GM23338 (cell line): ENCODE measurements at regions not wholly inside any gene's neighbourhood (a gene's known extent, or its start where the extent isn't known, plus 50 kb on each side); places are given as distances from the start of the nearest gene placed in this dataset.

Experiments
- ATAC-seq: fragments of 200-7000 bp; cut with Tn5 transposase; 3 replicates; pipeline ENCODE4 v1.9.1; 2020
- DNase-seq: peaks from one replicate; pipeline ENCODE4 v3.0.0-alpha.2; 2015; ENCODE audit warnings: low spot score
- H2AFZ ChIP-seq: fragments of 200-600 bp; sonication (generic); 2 replicates; pipeline ENCODE4 v1.8.0; 2016; ENCODE audit warnings: antibody characterized with exemption, mild to moderate bottlenecking, moderate library complexity
- H3F3A ChIP-seq: fragments of 200-600 bp; sonication (generic); replicated peaks from 2 replicates; pipeline ENCODE4 v1.8.0; 2017; ENCODE audit warnings: antibody characterized with exemption, mixed run types, low read depth
- H3K27ac ChIP-seq: fragments of 200-600 bp; sonication (generic); 2 replicates; pipeline ENCODE4 v1.6.1; 2016; ENCODE audit warnings: low read depth
- H3K27me3 ChIP-seq: fragments of 200-600 bp; sonication (generic); 2 replicates; pipeline ENCODE4 v1.8.0; 2016; ENCODE audit warnings: mild to moderate bottlenecking, mixed run types, moderate library complexity; ENCODE audit not compliant: insufficient read depth
- H3K36me3 ChIP-seq: fragments of 200-600 bp; sonication (generic); 2 replicates; pipeline ENCODE4 v1.8.0; 2016; ENCODE audit warnings: mild to moderate bottlenecking; ENCODE audit not compliant: insufficient read depth
- H3K4me1 ChIP-seq: fragments of 200-600 bp; sonication (generic); 2 replicates; pipeline ENCODE4 v1.8.0; 2016; ENCODE audit warnings: mild to moderate bottlenecking, moderate library complexity; ENCODE audit not compliant: insufficient read depth
- H3K4me2 ChIP-seq: fragments of 200-600 bp; sonication (generic); 2 replicates; pipeline ENCODE4 v1.7.1; 2017; ENCODE audit warnings: mixed run types
- H3K4me3 ChIP-seq: fragments of 200-600 bp; sonication (generic); 2 replicates; pipeline ENCODE4 v1.6.1; 2016; ENCODE audit warnings: mixed run types
- H3K79me2 ChIP-seq: fragments of 200-600 bp; sonication (generic); replicated peaks from 2 replicates; pipeline ENCODE4 v1.8.0; 2017; ENCODE audit warnings: mild to moderate bottlenecking; ENCODE audit not compliant: insufficient read depth
- H3K9me2 ChIP-seq: fragments of 200-600 bp; sonication (generic); 2 replicates; pipeline ENCODE4 v1.8.0; 2017; ENCODE audit not compliant: insufficient read depth
- H4K20me1 ChIP-seq: fragments of 200-600 bp; sonication (generic); replicated peaks from 2 replicates; pipeline ENCODE4 v1.8.0; 2017; ENCODE audit warnings: mild to moderate bottlenecking; ENCODE audit not compliant: insufficient read depth
- H3K27ac Mint-ChIP-seq: 2 replicates; pipeline ENCODE4 v1.8.0; 2020; ENCODE audit warnings: inconsistent platforms, mild to moderate bottlenecking, moderate library complexity, mixed read lengths
- H3K27me3 Mint-ChIP-seq: 3 replicates; pipeline ENCODE4 v1.8.0; 2022; ENCODE audit warnings: low read depth, mild to moderate bottlenecking, moderate library complexity, mixed read lengths, inconsistent platforms; ENCODE audit not compliant: insufficient read depth, poor library complexity
- H3K36me3 Mint-ChIP-seq: 3 replicates; pipeline ENCODE4 v1.8.0; 2021; ENCODE audit warnings: low read depth, mild to moderate bottlenecking, inconsistent platforms, moderate library complexity, mixed read lengths
- H3K4me1 Mint-ChIP-seq: 3 replicates; pipeline ENCODE4 v1.8.0; 2020; ENCODE audit warnings: mild to moderate bottlenecking, inconsistent platforms, mixed read lengths
- H3K4me3 Mint-ChIP-seq: 3 replicates; pipeline ENCODE4 v1.8.0; 2021; ENCODE audit warnings: moderate library complexity, mild to moderate bottlenecking, inconsistent platforms, mixed read lengths
- H3K9me3 Mint-ChIP-seq: 3 replicates; pipeline ENCODE4 v1.8.0; 2020; ENCODE audit warnings: moderate library complexity, mild to moderate bottlenecking, inconsistent platforms, mixed read lengths
- CREB1 ChIP-seq: fragments of 250-450 bp; sonication (Bioruptor Pico); IDR thresholded peaks from 2 replicates; pipeline ENCODE4 v1.5.0; 2020; ENCODE audit warnings: low read depth, mild to moderate bottlenecking, moderate library complexity
- EZH2 ChIP-seq: fragments of 200-600 bp; sonication (generic); IDR thresholded peaks from one replicate; pipeline ENCODE4 v1.8.0; 2017; ENCODE audit warnings: antibody characterized with exemption, mild to moderate bottlenecking, low read depth; ENCODE audit not compliant: unreplicated experiment
- EZH2phosphoT487 ChIP-seq: fragments of 200-600 bp; sonication (generic); IDR thresholded peaks from one replicate; pipeline ENCODE4 v1.8.1; 2018; ENCODE audit warnings: antibody characterized with exemption; ENCODE audit not compliant: unreplicated experiment
- JUNB ChIP-seq: IDR thresholded peaks from one replicate; pipeline ENCODE4 v1.6.1; 2016; ENCODE audit warnings: antibody characterized with exemption; ENCODE audit not compliant: unreplicated experiment
- NANOG ChIP-seq: IDR thresholded peaks from 2 replicates; pipeline ENCODE4 v1.6.1; 2016; ENCODE audit warnings: antibody characterized with exemption, borderline replicate concordance
- POLR2AphosphoS5 ChIP-seq: IDR thresholded peaks from 2 replicates; pipeline ENCODE4 v1.6.1; 2016; ENCODE audit warnings: antibody characterized with exemption, low read depth
- ZNF114 ChIP-seq: fragments of 250-450 bp; sonication (Bioruptor Pico); IDR thresholded peaks from 2 replicates; pipeline ENCODE4 v1.5.0; 2020; ENCODE audit warnings: mild to moderate bottlenecking, moderate library complexity
- ZNF331 ChIP-seq: fragments of 250-450 bp; sonication (Bioruptor Pico); IDR thresholded peaks from 2 replicates; pipeline ENCODE4 v1.5.0; 2020; ENCODE audit warnings: low read depth, mild to moderate bottlenecking, moderate library complexity
- TF ChIP-seq, protein P1 (sequence below): fragments of 250-450 bp; sonication (Bioruptor Pico); IDR thresholded peaks from 2 replicates; pipeline ENCODE4 v1.5.0; 2020; ENCODE audit warnings: mild to moderate bottlenecking, moderate library complexity
- TF ChIP-seq, protein P2 (sequence below): IDR thresholded peaks from 2 replicates; pipeline ENCODE4 v1.6.1; 2016; ENCODE audit warnings: antibody characterized with exemption

DNA sequence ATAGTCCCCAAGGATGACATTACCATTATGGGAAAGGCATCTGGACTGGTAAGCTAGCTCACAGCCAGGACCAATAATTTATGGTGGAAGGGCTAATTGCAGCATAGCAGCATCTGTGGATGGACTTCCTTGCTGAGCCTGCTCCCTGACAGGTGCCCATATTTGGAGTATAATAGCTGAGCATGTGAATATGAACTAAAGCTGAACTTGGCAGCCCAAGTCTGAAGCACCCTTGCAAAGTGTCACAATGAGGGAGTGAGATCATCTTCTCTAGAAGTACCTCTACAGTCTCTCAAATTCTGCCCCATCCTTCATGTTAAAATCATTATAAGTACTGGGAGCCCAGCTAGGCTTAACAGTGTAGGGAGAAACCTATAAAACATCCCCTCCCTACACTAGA, 128.2 kb upstream of the INPP4B start (continued):
- TF ChIP-seq, protein P1, sequence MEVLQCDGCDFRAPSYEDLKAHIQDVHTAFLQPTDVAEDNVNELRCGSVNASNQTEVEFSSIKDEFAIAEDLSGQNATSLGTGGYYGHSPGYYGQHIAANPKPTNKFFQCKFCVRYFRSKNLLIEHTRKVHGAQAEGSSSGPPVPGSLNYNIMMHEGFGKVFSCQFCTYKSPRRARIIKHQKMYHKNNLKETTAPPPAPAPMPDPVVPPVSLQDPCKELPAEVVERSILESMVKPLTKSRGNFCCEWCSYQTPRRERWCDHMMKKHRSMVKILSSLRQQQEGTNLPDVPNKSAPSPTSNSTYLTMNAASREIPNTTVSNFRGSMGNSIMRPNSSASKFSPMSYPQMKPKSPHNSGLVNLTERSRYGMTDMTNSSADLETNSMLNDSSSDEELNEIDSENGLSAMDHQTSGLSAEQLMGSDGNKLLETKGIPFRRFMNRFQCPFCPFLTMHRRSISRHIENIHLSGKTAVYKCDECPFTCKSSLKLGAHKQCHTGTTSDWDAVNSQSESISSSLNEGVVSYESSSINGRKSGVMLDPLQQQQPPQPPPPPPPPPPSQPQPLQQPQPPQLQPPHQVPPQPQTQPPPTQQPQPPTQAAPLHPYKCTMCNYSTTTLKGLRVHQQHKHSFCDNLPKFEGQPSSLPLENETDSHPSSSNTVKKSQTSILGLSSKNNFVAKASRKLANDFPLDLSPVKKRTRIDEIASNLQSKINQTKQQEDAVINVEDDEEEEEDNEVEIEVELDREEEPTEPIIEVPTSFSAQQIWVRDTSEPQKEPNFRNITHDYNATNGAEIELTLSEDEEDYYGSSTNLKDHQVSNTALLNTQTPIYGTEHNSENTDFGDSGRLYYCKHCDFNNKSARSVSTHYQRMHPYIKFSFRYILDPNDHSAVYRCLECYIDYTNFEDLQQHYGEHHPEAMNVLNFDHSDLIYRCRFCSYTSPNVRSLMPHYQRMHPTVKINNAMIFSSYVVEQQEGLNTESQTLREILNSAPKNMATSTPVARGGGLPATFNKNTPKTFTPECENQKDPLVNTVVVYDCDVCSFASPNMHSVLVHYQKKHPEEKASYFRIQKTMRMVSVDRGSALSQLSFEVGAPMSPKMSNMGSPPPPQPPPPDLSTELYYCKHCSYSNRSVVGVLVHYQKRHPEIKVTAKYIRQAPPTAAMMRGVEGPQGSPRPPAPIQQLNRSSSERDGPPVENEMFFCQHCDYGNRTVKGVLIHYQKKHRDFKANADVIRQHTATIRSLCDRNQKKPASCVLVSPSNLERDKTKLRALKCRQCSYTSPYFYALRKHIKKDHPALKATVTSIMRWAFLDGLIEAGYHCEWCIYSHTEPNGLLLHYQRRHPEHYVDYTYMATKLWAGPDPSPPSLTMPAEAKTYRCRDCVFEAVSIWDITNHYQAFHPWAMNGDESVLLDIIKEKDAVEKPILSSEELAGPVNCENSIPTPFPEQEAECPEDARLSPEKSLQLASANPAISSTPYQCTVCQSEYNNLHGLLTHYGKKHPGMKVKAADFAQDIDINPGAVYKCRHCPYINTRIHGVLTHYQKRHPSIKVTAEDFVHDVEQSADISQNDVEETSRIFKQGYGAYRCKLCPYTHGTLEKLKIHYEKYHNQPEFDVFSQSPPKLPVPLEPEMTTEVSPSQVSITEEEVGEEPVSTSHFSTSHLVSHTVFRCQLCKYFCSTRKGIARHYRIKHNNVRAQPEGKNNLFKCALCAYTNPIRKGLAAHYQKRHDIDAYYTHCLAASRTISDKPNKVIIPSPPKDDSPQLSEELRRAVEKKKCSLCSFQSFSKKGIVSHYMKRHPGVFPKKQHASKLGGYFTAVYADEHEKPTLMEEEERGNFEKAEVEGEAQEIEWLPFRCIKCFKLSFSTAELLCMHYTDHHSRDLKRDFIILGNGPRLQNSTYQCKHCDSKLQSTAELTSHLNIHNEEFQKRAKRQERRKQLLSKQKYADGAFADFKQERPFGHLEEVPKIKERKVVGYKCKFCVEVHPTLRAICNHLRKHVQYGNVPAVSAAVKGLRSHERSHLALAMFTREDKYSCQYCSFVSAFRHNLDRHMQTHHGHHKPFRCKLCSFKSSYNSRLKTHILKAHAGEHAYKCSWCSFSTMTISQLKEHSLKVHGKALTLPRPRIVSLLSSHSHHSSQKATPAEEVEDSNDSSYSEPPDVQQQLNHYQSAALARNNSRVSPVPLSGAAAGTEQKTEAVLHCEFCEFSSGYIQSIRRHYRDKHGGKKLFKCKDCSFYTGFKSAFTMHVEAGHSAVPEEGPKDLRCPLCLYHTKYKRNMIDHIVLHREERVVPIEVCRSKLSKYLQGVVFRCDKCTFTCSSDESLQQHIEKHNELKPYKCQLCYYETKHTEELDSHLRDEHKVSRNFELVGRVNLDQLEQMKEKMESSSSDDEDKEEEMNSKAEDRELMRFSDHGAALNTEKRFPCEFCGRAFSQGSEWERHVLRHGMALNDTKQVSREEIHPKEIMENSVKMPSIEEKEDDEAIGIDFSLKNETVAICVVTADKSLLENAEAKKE (CRISPR knock-in tag) = no peak

DNA sequence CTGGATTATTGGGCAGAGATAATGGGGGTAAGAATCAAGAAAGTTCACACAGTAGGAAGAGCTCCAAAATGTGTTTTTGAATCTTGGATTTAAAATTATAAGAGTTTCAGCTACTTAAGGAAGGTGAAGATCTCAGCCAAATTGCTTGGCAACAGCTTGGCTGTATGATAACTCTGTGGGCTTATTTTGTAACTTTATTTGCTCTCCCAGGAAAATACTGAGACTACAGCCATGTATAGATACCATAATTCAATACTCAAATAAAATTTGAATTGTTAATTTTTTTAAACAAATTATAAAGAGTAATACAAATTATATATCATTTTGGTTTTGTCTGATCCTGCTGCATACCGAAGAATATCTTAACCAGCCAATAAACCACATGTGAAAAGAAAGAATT, 129.5 kb upstream of the INPP4B start:
- no peak overlapping the region for H3K27ac Mint-ChIP-seq
- ATAC-seq = no peak
- no peak for TF ChIP-seq ZNF114 (CRISPR knock-in tag)
- TF ChIP-seq, protein P1 (CRISPR knock-in tag) = no peak
- TF ChIP-seq, protein P2, sequence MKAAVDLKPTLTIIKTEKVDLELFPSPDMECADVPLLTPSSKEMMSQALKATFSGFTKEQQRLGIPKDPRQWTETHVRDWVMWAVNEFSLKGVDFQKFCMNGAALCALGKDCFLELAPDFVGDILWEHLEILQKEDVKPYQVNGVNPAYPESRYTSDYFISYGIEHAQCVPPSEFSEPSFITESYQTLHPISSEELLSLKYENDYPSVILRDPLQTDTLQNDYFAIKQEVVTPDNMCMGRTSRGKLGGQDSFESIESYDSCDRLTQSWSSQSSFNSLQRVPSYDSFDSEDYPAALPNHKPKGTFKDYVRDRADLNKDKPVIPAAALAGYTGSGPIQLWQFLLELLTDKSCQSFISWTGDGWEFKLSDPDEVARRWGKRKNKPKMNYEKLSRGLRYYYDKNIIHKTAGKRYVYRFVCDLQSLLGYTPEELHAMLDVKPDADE = no peak
- TF ChIP-seq EZH2 = no peak
- TF ChIP-seq EZH2phosphoT487 = no peak
- no peak for TF ChIP-seq CREB1 (CRISPR knock-in tag)
- TF ChIP-seq ZNF331 (CRISPR knock-in tag) = no peak
- TF ChIP-seq JUNB = no peak
- TF ChIP-seq NANOG = no peak
- TF ChIP-seq POLR2AphosphoS5 = no peak

More for the DNA sequence above, 129.5 kb upstream of the INPP4B start:
- no peaks in the 10 kb centered on the region for H3K79me2 ChIP-seq
- H3K4me2 ChIP-seq = no peak overlapping the region
- H3K27ac ChIP-seq = no peak overlapping the region
- Mint-ChIP-seq H3K9me3 (no peaks in the 10 kb centered on the region), H3K4me3 (no peak overlapping the region), H3K36me3 (no peaks in the 10 kb centered on the region), H3K4me1 (peaks cover 13% of the 10 kb centered on the region; the same call in 2 of the 3 replicates), H3K27me3 (no peaks in the 10 kb centered on the region)
- no peak overlapping the region for H3K4me3 ChIP-seq
- H2AFZ ChIP-seq = no peak overlapping the region
- H3K36me3 ChIP-seq = no peaks in the 10 kb centered on the region
- no peak for DNase-seq
- H3F3A ChIP-seq = no peaks in the 10 kb centered on the region
- no peaks in the 10 kb centered on the region for H3K27me3 ChIP-seq
- no peaks in the 10 kb centered on the region for H3K4me1 ChIP-seq
- no peaks in the 10 kb centered on the region for H4K20me1 ChIP-seq
- H3K9me2 ChIP-seq = no peaks in the 10 kb centered on the region
